Hepatocyte (in vitro differentiated cells): ENCODE measurements at regions not wholly inside any gene's neighbourhood (a gene's known extent, or its start where the extent isn't known, plus 50 kb on each side); places are given as distances from the start of the nearest gene placed in this dataset.

Experiments used
- EZH2 ChIP-seq: fragments of 200-600 bp; sonication (generic); IDR thresholded peaks from 2 replicates; pipeline ENCODE4 v1.6.1; 2016; ENCODE audit warnings: antibody characterized with exemption, mild to moderate bottlenecking, borderline replicate concordance
- TF ChIP-seq, protein P1 (sequence below): fragments of 200-600 bp; sonication (generic); IDR thresholded peaks from 2 replicates; pipeline ENCODE4 v1.5.1; 2016; ENCODE audit warnings: antibody characterized with exemption, mild to moderate bottlenecking; ENCODE audit not compliant: poor library complexity

GRCh38 chr11:122440811-122441665 lies 214.5 kb upstream of the UBASH3B start:
- TF ChIP-seq, protein P1, sequence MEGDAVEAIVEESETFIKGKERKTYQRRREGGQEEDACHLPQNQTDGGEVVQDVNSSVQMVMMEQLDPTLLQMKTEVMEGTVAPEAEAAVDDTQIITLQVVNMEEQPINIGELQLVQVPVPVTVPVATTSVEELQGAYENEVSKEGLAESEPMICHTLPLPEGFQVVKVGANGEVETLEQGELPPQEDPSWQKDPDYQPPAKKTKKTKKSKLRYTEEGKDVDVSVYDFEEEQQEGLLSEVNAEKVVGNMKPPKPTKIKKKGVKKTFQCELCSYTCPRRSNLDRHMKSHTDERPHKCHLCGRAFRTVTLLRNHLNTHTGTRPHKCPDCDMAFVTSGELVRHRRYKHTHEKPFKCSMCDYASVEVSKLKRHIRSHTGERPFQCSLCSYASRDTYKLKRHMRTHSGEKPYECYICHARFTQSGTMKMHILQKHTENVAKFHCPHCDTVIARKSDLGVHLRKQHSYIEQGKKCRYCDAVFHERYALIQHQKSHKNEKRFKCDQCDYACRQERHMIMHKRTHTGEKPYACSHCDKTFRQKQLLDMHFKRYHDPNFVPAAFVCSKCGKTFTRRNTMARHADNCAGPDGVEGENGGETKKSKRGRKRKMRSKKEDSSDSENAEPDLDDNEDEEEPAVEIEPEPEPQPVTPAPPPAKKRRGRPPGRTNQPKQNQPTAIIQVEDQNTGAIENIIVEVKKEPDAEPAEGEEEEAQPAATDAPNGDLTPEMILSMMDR: no peak
- TF ChIP-seq EZH2: no peak
